ENCODE measurements at regions not wholly inside any gene's neighbourhood (a gene's known extent, or its start where the extent isn't known, plus 50 kb on each side); places are given as distances from the start of the nearest gene placed in this dataset.
"Not testable (repeated sequence)": the region's sequence is repeated elsewhere in the genome, so short reads cannot be mapped to it uniquely, and the experiment has no call there.

DNA sequence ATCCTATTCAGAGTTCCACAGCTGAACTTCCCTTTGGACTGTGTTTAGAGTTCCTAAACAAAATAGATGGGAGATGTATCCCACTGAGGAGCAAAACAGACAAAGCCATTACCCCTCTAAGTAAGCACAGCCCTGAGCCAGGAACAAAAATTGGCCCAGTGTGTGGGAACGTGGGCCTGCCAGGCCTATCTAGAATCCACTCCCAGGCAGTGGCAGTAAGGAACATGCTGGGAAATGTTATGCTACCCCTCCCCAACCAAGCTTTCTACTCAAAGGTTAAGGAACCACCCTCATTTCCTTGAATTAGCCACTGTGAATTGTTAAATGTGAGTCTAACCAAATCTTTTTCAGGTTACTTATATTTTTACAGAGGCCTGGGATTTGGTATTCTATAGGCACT lies 405.1 kb upstream of the PTGER4 start:
- DNase-seq = no peak

DNA sequence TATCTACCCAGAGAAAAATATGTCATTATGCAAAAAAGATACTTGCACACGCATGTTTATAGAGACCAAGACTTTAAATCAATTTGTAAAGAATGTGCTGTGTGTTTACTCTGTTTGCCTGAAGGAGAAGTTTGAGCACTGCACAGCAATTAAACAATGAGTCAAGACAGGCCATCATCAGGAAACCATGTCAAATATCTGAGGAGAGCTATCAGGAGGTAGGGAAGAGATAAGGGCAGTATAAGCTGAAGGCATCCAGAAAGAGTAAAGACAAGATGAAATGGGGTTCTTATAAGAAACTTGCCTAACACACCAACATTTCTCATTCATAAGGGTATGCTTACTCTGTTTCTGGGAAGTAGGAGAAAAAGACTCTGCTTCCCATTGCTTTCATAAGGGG lies 405.8 kb upstream of the PTGER4 start:
- no peak for DNase-seq

DNA sequence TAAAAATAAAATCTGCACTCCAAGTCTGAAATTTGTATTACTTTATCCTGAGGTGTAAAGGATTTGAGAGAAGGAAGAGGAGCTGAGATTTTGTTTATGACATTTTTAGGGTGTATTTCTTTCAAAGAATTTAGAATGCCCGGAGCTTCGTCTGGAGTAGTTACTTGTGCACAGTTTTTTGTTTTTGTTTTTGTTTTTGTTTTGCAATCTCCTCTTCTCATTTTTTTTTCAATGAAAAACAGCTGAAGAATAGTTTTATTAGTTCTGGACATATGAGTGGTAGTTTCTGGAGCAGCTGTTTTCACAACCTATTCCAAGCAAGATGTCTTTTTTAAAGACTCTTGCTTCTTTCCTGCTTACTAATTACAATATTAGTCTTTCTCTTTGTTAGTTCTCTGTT lies 408.2 kb upstream of the PTGER4 start:
- DNase-seq = no peak

GRCh38 chr5:40270274-40270845 lies 409.4 kb upstream of the PTGER4 start:
- no peak for DNase-seq

GRCh38 chr5:40268088-40268487 lies 411.6 kb upstream of the PTGER4 start:
- DNase-seq = no peak

GRCh38 chr5:40266952-40267351 lies 412.8 kb upstream of the PTGER4 start:
- DNase-seq = no peak

DNA sequence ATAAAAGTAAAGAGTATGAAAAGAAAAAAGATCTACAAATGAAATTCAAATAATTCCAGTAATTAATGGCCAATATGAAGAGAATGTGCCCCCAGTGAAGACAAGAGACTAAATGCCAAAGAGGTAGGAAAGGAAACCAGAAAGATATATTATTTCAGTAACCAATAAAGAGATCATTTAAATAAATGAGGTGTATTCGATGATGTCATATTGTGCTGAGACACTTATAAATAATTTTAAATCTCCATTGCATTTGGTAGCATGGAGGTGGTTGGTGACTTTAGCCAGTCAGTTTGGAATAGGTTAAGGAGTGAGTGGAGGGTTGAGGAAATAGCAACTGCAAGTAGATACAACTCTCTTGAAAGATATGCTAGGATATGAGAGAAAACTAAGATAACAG lies 417.7 kb upstream of the PTGER4 start:
- no peak for DNase-seq

DNA sequence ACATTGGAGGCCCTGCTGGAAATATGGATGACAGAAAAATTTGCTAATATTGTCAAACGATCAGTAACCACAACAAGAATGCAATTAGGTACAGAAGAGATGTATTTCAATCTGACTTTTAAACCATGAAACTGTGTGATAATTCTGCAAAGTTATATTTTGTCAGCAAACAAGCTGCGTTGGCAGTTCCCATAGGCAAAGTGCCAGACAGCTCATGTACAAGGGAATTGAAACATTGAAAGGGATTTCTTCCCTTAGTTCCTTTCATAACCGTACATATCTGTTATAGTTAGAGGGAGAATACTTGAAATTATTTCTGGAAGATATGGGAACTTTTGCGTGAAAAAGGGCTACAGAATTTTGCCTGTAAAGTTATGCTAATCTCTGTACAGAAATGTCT lies 419.4 kb upstream of the PTGER4 start:
- no peak for DNase-seq

DNA sequence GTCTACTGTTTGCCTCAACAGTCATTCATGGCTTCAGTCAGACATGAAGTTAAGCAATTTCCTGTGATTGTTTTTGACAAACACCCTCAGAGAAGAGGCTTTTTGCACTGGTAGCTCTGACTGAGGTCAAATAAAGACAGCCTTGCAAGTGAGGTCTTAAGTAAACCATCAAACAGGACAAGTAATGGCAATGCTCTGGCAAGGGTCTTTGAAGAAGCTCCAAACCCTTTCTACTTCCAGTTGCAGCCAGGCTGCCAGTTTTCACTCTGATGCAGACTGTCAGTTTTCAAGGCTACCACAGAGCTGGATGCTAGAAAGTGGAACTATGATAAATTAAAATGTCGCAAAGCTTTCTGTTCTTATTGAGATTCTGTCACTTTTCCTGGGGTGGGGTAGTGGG lies 421.5 kb upstream of the PTGER4 start:
- no peak for DNase-seq

DNA sequence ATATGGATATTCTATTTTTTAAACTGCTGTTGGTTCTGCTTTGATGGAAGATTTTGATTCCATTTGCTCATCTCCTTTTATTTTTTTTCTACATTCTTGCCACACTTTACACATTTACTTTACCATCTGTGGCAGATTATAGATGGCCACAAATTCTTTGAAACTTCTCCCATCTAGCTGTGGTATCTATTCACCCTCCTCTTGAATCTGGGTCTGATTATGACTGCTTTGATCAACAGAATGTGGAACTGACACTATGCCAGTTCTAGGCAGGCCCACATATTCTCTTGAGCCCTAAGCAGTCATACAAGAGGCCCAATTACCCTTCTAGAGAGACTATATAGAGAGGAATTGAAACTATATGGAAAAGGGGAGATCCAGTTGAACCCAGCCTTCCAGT lies 439.0 kb upstream of the PTGER4 start:
- no peak for DNase-seq

DNA sequence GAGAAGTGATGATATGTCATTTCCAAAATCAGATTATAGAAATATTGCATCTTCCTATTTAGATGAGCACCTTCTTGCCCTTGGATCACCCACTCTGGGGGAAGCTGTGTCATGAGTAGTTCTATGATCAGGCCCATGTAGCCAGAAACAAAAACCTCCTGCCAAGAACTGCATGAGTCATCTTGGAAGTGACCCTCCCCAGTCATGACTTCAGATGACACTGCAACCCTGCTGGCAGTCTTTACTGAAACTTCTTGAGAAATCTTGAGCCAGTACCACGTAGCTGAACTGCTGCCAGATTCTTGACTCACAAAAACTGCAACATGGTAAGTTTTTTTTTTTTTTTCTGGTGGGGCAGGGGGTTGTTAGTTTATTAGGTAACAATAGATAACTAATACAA lies 439.6 kb upstream of the PTGER4 start:
- DNase-seq = no peak

DNA sequence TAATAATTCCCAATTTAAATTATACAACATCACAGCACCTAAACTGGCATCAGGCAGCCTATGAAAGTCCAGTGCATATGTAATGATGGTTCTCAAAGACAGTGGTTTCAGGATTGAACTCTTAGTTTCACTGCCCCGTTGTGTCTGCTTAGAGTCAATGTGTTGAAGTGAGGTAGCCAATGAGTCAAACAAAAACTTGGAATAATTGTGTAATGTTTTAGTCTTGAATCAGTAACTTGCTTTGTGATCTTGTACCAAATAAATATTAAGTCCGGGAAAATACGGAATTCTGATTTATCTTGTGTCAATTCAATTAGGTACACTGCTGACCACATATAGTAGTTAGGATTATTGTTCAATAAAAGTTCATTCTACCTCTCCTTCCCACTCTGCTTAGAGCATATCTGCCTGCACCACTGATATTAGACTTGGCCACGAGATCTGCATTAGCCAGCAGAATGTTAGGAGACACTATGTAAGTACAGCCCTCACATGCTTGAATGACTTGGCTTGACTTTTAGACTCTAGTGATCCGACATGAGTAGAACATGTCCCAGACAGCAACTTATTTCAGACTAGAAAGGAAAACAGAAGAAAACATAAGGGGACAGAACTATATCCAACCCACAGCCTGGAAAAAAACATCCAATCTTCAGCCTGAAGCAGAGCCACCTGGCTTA lies 441.5 kb upstream of the PTGER4 start:
- no peak for DNase-seq

- no peak for DNase-seq
These were observed 444.0 kb upstream of the PTGER4 start for GRCh38 chr5:40235471-40236400.

DNA sequence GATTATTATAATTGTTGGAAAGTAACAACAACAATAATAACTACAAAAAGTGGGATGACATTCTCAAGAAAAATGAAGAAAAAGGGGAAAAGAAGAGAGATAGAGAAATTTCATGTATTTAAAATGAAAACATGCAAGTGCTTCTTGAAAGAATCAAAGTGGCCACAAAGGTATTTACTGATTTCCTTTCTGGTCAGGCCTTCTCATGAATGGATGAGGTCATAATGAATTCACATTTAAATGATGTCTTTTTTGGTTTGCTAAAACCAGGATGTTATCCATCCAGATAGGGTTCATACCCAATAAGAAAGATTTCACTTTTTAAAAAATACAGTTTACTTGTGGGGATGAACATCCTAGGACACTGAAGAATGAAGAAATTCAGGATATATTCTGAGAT lies 446.4 kb upstream of the PTGER4 start:
- DNase-seq = no peak

- no peak for DNase-seq
These were observed 451.8 kb upstream of the PTGER4 start for GRCh38 chr5:40227931-40228330.

DNA sequence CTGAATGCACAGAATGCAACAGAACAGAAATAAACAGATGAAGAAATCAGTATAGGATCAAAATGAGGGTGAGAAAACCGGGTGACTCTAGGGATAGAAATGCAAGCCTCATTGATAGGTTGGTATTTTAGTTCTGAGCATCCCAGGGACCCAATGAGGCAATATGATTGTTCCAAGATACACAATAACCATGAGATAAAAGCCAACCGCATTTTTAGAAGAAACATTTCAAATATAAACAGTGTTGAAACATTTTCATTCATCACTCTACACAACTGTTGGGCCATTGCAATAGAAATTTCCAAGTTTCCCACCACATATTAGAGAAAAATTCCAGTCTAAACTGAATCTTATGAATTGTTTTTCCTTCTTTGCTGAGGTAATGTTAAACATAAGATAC lies 452.3 kb upstream of the PTGER4 start:
- DNase-seq = no peak

- no peak for DNase-seq
These were observed 452.8 kb upstream of the PTGER4 start for GRCh38 chr5:40226906-40227305.

DNA sequence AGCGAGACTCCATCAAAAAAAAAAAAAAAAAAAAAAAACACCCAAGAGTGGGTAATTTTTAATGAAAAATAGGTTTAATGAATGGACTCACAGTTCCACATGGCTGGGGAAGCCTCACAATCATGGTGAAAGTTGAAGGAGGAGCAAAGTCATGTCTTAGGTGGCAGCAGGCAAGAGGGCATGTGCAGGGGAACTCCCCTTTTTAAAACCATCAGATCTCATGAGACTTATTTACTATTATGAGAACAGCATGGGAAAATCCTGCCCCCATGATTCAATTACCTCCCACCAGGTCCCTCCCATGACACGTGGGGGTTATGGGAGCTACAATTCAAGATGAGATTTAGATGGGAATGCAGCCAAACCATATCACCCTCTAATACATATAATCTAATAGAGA lies 454.6 kb upstream of the PTGER4 start:
- DNase-seq = not testable (repeated sequence)

GRCh38 chr5:40224421-40224820 lies 455.3 kb upstream of the PTGER4 start:
- DNase-seq = no peak

DNA sequence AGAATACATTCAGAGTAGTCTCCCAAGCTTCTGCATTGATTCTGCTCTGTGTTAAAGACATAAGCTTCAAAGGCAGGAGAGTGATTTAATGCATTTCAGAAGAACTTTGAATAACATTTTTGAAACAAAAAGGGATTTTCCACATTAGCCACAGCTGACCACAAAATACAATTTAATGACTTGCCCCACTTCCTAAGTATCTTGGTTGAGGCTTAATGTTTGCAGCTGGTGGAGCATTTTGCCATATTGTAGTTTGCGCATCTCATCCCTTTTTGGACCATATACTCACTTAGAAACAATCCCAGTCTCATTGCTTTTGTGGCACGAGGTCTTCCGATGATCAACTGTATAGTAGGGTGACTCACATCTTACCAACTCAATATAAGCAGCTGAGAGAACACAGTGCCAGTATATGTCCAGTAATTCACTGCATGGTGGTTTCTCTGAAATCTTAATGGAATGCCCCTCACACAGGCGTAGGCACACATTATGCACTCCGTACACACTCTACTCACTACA lies 455.8 kb upstream of the PTGER4 start:
- DNase-seq = no peak

DNA sequence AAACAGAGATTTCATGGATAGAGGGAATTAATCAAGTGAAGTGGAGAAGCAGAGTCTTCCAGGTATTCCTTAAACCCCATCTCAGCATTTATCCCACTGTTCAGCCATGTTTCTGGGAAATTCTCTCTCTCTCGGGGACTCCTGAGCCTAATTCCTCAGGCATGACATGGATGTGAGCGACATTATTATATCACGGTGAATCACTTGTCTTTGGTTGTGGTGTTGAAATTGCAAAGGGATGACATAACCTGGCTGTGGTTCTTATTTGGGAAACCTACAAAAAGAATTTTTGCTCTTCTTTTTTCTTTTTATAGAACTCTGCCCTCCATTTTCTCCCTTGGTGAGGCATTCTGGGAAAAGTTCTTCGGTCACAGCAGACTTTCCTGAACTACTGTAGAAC lies 457.9 kb upstream of the PTGER4 start:
- no peak for DNase-seq

- DNase-seq = no peak
These were observed 458.5 kb upstream of the PTGER4 start for GRCh38 chr5:40221255-40221654.

- no peak for DNase-seq
These were observed 459.5 kb upstream of the PTGER4 start for GRCh38 chr5:40220260-40220659.

GRCh38 chr5:40217553-40217952 lies 462.2 kb upstream of the PTGER4 start:
- DNase-seq = no peak
